HG03135 (cell line): ENCODE measurements at regions not wholly inside any gene's neighbourhood (a gene's known extent, or its start where the extent isn't known, plus 50 kb on each side); places are given as distances from the start of the nearest gene placed in this dataset.
"Not testable (repeated sequence)": the region's sequence is repeated elsewhere in the genome, so short reads cannot be mapped to it uniquely, and the experiment has no call there.

Experiments
- ATAC-seq: cut with Tn5 transposase; IDR thresholded peaks from one replicate; pipeline ENCODE4 v1.9.1; 2021; ENCODE audit warnings: mild to moderate bottlenecking, moderate library complexity; ENCODE audit not compliant: unreplicated experiment

DNA sequence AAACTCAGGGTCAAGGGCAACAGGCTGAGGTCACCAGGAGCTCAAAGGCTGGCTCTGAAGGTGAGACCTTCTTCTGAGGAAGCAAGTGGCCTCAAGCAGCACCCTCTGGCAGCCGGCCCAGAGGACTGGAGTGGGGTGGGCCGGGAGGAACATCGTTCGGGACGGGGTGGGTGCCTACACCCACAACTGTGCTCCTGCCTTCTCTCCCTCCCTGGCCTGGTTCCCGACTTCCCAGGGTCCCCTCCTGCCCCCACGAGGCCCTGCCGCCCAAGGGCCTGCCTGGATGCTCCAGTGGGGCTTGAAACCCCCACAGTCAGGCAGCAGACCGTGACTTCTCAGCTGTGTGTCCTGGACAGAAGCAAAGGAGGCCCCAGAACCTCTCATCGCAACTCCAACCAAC is 195.7 kb downstream of the IGLL1 start:
- ATAC-seq = no peak

- no peak for ATAC-seq
These were observed 196.4 kb downstream of the IGLL1 start for GRCh38 chr22:23383491-23384361.

- ATAC-seq = no peak
These were observed 197.5 kb downstream of the IGLL1 start for GRCh38 chr22:23382428-23383218.

- ATAC-seq = no peak
These were observed 198.2 kb downstream of the IGLL1 start for GRCh38 chr22:23381661-23382427.

DNA sequence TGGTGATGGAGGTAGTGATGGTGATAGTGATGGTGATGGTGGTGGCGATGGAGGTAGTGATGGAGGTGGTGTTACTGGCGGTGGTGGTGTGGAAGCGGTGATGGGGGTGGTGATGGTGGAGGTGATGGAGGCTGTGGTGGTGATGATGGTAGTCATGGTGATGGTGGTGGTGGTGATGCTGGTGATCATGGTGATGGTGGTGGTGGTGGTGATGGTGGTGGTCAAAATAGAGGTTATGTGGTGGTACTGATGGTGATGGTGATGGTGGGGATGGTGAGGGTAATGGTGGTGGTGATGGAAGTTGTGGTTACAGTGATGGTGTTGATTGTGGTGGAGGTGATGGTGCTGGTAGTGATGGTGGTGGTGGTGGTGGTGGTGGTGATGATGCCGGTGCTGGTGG is 199.2 kb downstream of the IGLL1 start:
- no peak for ATAC-seq

DNA sequence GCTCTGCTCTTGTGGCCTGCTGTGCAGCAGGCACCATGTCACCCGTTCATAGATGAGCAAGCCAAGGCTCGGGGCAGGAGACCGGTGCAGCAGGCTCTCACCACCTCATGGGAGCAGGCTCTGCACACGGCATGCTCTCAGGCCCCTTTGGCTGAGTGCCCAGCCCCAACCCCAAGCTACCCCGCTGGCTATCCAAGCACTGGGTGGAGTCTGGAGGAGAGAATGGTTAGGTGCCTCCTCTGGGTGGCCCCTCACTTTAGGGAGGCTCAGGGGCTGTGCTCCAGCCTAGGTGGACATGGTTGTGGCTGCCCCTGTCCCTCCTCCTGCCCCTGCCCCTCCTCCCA is 199.9 kb downstream of the IGLL1 start:
- no peak for ATAC-seq

- not testable (repeated sequence) for ATAC-seq
These were observed 199.4 kb downstream of the BCR start for GRCh38 chr22:23379540-23380229.

- no peak for ATAC-seq
These were observed 197.5 kb downstream of the BCR start for GRCh38 chr22:23377767-23378166.

DNA sequence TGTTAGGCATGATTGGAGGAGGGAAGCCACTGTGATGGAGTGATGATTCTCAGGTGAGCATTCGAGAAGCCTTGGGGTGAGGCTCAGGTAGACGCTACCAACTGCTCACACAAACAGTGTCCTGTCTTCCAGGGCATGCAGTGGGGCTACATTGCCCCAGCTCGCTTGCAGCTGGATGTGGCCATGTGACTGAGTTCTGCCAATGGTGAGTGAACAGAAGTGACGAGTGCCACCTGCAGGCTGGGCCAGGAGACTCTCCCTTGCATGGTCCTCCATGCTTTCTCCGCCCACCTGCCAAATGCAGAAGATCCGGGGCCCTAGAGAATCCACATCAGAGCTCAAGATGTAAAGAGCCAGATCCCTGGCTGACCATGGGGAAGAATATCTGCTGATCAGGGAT is 195.9 kb downstream of the BCR start:
- no peak for ATAC-seq

GRCh38 chr22:23375031-23375827 is 194.9 kb downstream of the BCR start:
- ATAC-seq = no peak

DNA sequence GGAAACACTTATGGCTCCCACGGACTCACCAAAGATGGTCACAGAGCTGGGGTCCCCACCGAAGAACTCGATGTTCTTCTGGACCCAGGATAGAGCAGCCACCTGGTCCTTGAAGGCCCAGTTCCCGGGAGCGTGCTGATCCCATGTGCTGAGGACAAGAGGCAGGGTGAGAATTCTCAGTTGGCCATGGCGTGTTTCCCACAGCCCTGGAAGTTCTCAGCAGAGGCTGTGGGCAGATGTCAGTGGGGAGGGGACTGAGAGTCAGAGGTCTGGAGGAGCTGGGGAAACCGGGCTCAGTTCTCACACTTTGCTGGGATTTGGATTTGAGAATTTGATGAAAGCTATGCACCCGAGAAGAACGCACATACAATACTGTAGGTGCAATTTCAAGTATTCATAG is 193.3 kb downstream of the BCR start:
- ATAC-seq = no peak

DNA sequence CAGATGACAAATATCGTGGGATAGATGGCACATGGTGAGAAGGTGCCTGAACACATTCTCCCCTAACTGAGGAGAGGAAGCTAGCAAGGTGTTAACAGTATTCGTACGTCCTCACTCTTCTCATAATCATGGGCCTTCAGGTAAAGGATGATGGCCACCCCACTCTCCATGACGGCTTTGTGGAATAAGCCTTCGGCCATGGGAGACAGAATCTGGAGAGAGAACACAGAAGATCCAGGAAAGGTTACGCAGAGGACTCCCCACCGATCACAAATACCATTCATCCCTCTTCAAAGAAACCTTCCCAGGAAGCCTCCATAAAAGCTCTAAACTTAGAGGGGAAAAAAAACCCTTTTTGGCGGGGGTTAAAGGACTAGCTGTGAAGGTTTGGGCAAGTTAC is 189.9 kb downstream of the BCR start:
- no peak for ATAC-seq

GRCh38 chr22:23369054-23369685 is 188.9 kb downstream of the BCR start:
- ATAC-seq = no peak
